Testis (tissue), 2 donors: ENCODE measurements at regions not wholly inside any gene's neighbourhood (a gene's known extent, or its start where the extent isn't known, plus 50 kb on each side); places are given as distances from the start of the nearest gene placed in this dataset.

Experiments used
- DNase-seq: peaks from one replicate; pipeline ENCODE4 v3.0.0-alpha.2; 2019
- H3K27ac ChIP-seq, 2 donors: fragments of 200-600 bp; sonication (generic); one replicate each; pipeline ENCODE4 v1.5.1; 2019
- H3K27me3 ChIP-seq: fragments of 200-600 bp; sonication (generic); one replicate; pipeline ENCODE4 v1.5.1; 2019
- H3K36me3 ChIP-seq: fragments of 200-600 bp; sonication (generic); one replicate; pipeline ENCODE4 v1.5.1; 2017; ENCODE audit warnings: low read depth; ENCODE audit errors: missing control alignments
- H3K4me1 ChIP-seq: fragments of 200-600 bp; sonication (generic); one replicate; pipeline ENCODE4 v1.5.1; 2019
- H3K4me3 ChIP-seq, 2 donors: fragments of 200-600 bp; sonication (generic); one replicate each; pipeline ENCODE4 v1.5.1; 2017 to 2019
- H3K9me3 ChIP-seq: fragments of 200-600 bp; sonication (generic); one replicate; pipeline ENCODE4 v1.5.1; 2017
- POLR2A ChIP-seq: fragments of 450-650 bp; IDR thresholded peaks from one replicate; pipeline ENCODE4 v1.6.1; 2017; ENCODE audit warnings: antibody characterized with exemption, mild to moderate bottlenecking, moderate library complexity
- WGBS, 2 donors: methylation state at CpG; one replicate each; pipeline ENCODE4 v1.1.5; 2018; 5-methylcytosine and 5-hydroxymethylcytosine counted together
- intact Hi-C: fragments of 100-400 bp; cut with DNase I; formaldehyde crosslinking; loops from one replicate; pipeline ENCODE4 v1.15.1; 2023; ENCODE audit warnings: low total_unique reads
- TF ChIP-seq, protein P1 (sequence below), 3 experiments: fragments of 450-650 bp in 2 of 3; fragments of 200-600 bp in 1 of 3; sonication (generic) in 1 of 3; IDR thresholded peaks; one replicate each; pipeline ENCODE4 v1.5.1; 2016 to 2019; ENCODE audit warnings: antibody characterized with exemption in 3 of 3, mild to moderate bottlenecking in 2 of 3, moderate library complexity in 1 of 3

DNA sequence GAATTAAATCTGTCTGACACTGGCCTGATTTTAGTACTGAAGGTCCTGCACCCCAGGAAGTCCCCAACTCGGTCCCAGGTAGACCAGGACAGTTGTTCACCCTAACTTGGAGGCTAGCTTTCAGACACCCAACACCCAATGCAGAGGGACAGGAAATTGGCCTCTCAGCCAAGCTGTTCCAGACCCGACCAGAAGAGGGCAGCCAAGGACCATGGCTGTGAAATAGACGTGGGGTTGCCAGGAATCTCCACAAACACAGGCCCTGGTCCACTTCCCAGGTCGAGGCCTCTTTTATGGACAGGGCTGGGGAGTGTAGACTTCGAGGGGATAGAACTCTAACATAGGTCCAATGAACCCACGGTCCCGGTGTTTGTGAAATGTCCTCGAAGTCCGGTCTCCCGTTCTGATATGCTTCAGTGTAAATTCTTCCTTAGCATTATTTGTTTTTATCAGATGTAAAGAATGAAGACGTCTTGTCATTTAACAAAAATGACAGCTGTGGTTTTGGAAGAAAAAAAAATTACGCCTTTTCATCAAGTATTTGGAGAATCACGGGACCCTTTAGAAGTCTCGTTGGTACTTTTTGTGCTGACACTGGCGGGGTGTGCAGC is 260.3 kb upstream of the ADAMTS16 start:
- Histone ChIP-seq H3K36me3 (no peaks in the 10 kb centered on the region), H3K27me3 (no peaks in the 10 kb centered on the region), H3K4me3 (no peak overlapping the region), H3K9me3 (no peaks in the 10 kb centered on the region), H3K4me1 (no peaks in the 10 kb centered on the region), H3K27ac (no peak overlapping the region)
- intact Hi-C loops, result no loop called here
- DNase-seq, result peak; percentile 91
- TF ChIP-seq POLR2A, result no peak
- TF ChIP-seq, protein P1, sequence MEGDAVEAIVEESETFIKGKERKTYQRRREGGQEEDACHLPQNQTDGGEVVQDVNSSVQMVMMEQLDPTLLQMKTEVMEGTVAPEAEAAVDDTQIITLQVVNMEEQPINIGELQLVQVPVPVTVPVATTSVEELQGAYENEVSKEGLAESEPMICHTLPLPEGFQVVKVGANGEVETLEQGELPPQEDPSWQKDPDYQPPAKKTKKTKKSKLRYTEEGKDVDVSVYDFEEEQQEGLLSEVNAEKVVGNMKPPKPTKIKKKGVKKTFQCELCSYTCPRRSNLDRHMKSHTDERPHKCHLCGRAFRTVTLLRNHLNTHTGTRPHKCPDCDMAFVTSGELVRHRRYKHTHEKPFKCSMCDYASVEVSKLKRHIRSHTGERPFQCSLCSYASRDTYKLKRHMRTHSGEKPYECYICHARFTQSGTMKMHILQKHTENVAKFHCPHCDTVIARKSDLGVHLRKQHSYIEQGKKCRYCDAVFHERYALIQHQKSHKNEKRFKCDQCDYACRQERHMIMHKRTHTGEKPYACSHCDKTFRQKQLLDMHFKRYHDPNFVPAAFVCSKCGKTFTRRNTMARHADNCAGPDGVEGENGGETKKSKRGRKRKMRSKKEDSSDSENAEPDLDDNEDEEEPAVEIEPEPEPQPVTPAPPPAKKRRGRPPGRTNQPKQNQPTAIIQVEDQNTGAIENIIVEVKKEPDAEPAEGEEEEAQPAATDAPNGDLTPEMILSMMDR (IDR thresholded peaks at IDR 0.05), result peak; percentile 63 to 93 (median 85)
- 33 to 43% methylated on average over 15 of the region's 15 CpGs for WGBS, 2 donors

DNA sequence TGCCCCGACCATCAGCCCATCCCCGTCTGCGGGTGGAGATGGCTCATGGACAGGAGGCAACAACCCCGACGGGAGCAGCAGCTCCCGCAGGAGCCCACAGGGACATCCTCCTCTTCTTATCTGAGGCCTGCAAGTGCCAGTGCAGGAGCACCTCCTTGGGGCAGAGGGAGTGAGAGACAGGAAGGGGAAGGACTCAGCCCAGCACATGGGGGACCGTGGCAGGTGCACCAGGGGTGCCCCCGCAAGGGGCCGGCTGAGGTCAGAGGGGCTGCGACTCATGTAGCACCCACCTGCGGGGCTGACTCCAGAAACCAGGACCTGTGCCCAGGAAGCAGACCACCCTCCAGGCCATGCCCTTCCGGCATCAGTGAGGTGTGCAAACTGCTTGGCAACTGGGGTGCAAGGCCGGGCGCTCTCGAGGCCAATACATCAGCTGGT is 259.8 kb upstream of the ADAMTS16 start:
- Histone ChIP-seq H3K27me3 (no peaks in the 10 kb centered on the region), H3K4me1 (no peaks in the 10 kb centered on the region), H3K36me3 (no peaks in the 10 kb centered on the region), H3K27ac (no peak overlapping the region), H3K9me3 (no peaks in the 10 kb centered on the region), H3K4me3 (no peak overlapping the region)
- TF ChIP-seq, protein P1 (IDR thresholded peaks at IDR 0.05), result no peak
- no peak for TF ChIP-seq POLR2A
- no peak for DNase-seq
- intact Hi-C loops, result no loop called here
- WGBS, 2 donors, result 58 to 78% methylated on average over 9 to 15 of the region's 15 CpGs

DNA sequence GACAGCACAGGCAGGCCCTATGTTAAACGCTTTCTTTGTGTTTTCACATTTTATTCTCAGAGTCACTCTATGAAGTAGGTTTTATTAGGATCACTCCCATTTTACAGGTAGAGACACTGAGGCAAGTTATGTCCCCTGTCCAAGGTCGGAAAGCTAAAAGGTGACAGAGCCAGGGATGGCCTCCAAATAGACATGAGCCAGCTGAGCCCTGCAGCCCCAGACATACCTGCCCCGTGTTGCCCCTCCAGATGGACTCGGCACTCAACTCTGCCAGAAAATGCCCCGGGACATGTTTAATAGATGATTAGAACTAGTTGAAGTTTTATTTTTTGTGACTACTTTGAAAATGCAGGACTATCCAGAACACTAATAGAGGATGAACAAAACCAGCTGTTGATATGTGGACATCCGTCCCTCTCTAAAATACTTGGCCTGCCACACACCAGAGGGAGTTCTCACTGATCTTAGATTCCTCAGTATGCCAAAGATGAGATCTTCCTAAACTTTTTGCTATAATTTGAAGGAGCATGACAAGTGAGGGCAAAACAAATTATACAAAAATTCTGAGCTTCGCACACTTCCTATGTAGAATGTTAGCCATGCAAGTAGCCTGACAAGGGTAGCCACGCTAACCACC is 258.6 kb upstream of the ADAMTS16 start:
- intact Hi-C loops, result no loop called here
- TF ChIP-seq, protein P1 (IDR thresholded peaks at IDR 0.05), result no peak
- no peak for TF ChIP-seq POLR2A
- Histone ChIP-seq H3K27ac (no peak overlapping the region), H3K9me3 (no peaks in the 10 kb centered on the region), H3K4me1 (no peaks in the 10 kb centered on the region), H3K4me3 (no peak overlapping the region), H3K27me3 (no peaks in the 10 kb centered on the region), H3K36me3 (no peaks in the 10 kb centered on the region)
- DNase-seq, result no peak
- 82 to 88% methylated on average over 8 of the region's 8 CpGs for WGBS, 2 donors

- TF ChIP-seq, protein P1 (IDR thresholded peaks at IDR 0.05), result no peak
- TF ChIP-seq POLR2A, result no peak
- H3K4me3 ChIP-seq, result no peak overlapping the region
- no peaks in the 10 kb centered on the region for H3K27me3 ChIP-seq
- no peak overlapping the region for H3K27ac ChIP-seq
- intact Hi-C loops, result no loop called here
- no peaks in the 10 kb centered on the region for H3K36me3 ChIP-seq
- no peak for DNase-seq
- H3K9me3 ChIP-seq, result no peaks in the 10 kb centered on the region
- H3K4me1 ChIP-seq, result no peaks in the 10 kb centered on the region
- WGBS, 2 donors, result 85 to 96% methylated on average over 4 of the region's 4 CpGs
Observed at GRCh38 chr5:4882186-4882585, 257.9 kb upstream of the ADAMTS16 start.

DNA sequence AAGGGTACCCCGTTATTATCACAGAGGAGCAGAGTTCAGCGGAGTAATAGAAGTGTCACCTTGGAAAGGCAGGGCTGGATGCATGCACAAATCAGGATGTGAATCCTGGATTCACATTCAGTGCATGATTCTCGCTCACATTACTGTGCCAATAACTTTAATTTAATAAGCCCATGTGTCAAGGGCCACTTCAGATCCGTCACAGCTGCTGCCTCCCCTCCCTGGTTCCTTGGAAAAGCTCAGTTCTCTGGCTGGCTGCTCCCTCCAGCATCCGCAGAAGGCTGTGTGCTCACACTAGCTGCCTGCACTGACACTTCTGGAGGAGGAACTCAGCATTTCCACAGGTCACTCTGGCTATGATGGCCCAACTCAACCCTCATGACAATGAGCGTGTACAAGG is 256.8 kb upstream of the ADAMTS16 start:
- TF ChIP-seq, protein P1 (IDR thresholded peaks at IDR 0.05), result no peak
- no peak for TF ChIP-seq POLR2A
- Histone ChIP-seq H3K36me3 (no peaks in the 10 kb centered on the region), H3K9me3 (no peaks in the 10 kb centered on the region), H3K27me3 (no peaks in the 10 kb centered on the region), H3K4me3 (no peak overlapping the region), H3K27ac (no peak overlapping the region), H3K4me1 (no peaks in the 10 kb centered on the region)
- WGBS, 2 donors, result 74 to 82% methylated on average over 6 of the region's 6 CpGs
- intact Hi-C loops, result no loop called here
- DNase-seq, result no peak
